Heart right ventricle (tissue), 16 donors: ENCODE measurements at regions not wholly inside any gene's neighbourhood (a gene's known extent, or its start where the extent isn't known, plus 50 kb on each side); places are given as distances from the start of the nearest gene placed in this dataset.

Experiments
- ATAC-seq, 8 donors: fragments of 200-7000 bp; cut with Tn5 transposase; one replicate each; pipeline ENCODE4 v1.9.1; 2020; ENCODE audit warnings: mild to moderate bottlenecking in 8 of 8, moderate library complexity in 8 of 8, moderate number of reproducible peaks in 1 of 8
- DNase-seq, 2 donors: peaks; one replicate each; pipeline ENCODE4 v3.0.0-alpha.2; 2020
- H3K27ac ChIP-seq, 10 donors: fragments of 200-600 bp; sonication (generic) in 2 of 10; one replicate each; pipeline versions ENCODE4 v1.5.0 to v1.8.0; 2020 to 2022; ENCODE audit warnings: mild to moderate bottlenecking in 3 of 10
- H3K27me3 ChIP-seq, 7 donors: fragments of 200-600 bp; one replicate each; pipeline ENCODE4 v1.8.0; 2021 to 2022; ENCODE audit warnings: mild to moderate bottlenecking in 2 of 7
- H3K36me3 ChIP-seq, 9 donors: fragments of 200-600 bp; sonication (generic) in 1 of 9; one replicate each; pipeline versions ENCODE4 v1.5.0 to v1.8.0; 2020 to 2022; ENCODE audit warnings: mild to moderate bottlenecking in 2 of 9
- H3K4me1 ChIP-seq, 9 donors: fragments of 200-600 bp; sonication (generic) in 1 of 9; one replicate each; pipeline versions ENCODE4 v1.5.0 to v1.8.0; 2020 to 2022; ENCODE audit warnings: mild to moderate bottlenecking in 4 of 9
- H3K4me3 ChIP-seq, 10 donors: fragments of 200-600 bp; sonication (generic) in 2 of 10; one replicate each; pipeline versions ENCODE4 v1.5.0 to v1.8.0; 2020 to 2022; ENCODE audit warnings: mild to moderate bottlenecking in 7 of 10, moderate library complexity in 2 of 10
- H3K9me3 ChIP-seq, 11 donors: fragments of 200-600 bp in 10 of 11; sonication (generic) in 2 of 11; one replicate each; pipeline versions ENCODE4 v1.5.0 to v1.8.0; 2013 to 2022; ENCODE audit warnings: mild to moderate bottlenecking in 2 of 11, control low read depth in 1 of 11, moderate library complexity in 1 of 11
- CTCF ChIP-seq, 9 donors: fragments of 200-600 bp; sonication (generic) in 2 of 9; IDR thresholded peaks; one replicate each; pipeline versions ENCODE4 v1.5.0 to v1.8.0; 2021 to 2022; ENCODE audit warnings: antibody characterized with exemption in 9 of 9, mild to moderate bottlenecking in 5 of 9, moderate library complexity in 1 of 9
- WGBS, 2 donors: extraction: QIAGEN DNeasy Blood & Tissue Kit; methylation state at CpG; one replicate each; pipeline ENCODE4 v1.1.7; 2013; ENCODE audit warnings: inconsistent platforms in 1 of 2; 5-methylcytosine and 5-hydroxymethylcytosine counted together
- intact Hi-C, 10 donors: fragments of 100-400 bp; cut with DNase I; formaldehyde crosslinking; loops; one replicate each; pipeline versions ENCODE4 v1.11.1 to v1.14.2; 2022
- donor health status: Arrhythmogenic right ventricular cardiomyopathy.
- donor health status: ischemic (EF 13 %, LVEDD 7.1; RV severe dilation, severe dysfunction).
- donor health status: healthy with polysubstance abuse.
- donor health status: DM: no; HTN: yes; CAD: no.
- donor health status: DM: no; HTN: no; CAD: no.
- donor health status: ischemic (EF 25% LVEDD 6.9; RV normal size, moderate dysfunction).
- donor health status: ischemic (EF 25% LVEDD 5.7; RV mildly dilated, moderate dysfunction).
- donor health status: healthy.
- donor health status: DM: yes; HTN: yes; CAD: no.
- donor health status: Ischemic cardiomyopathy.
- donor health status: ischemic (EF 35%, LVEDD 5.7; RV mildly dilated, moderate dysfunction).
- donor health status: nonischemic (EF 11% LVEDD 7.7; RV severe dilation, severe dysfunction).
- donor health status: DM: yes; HTN: yes; CAD: no.
- donor health status: PGD.
- donor health status: ischemic (EF 29% LVEDD 5.4; RV normal size, mild dysfunction).
- donor health status: nonischemic (EF 23%, LVEDD 6.1; RV moderate dilation, normal function).

DNA sequence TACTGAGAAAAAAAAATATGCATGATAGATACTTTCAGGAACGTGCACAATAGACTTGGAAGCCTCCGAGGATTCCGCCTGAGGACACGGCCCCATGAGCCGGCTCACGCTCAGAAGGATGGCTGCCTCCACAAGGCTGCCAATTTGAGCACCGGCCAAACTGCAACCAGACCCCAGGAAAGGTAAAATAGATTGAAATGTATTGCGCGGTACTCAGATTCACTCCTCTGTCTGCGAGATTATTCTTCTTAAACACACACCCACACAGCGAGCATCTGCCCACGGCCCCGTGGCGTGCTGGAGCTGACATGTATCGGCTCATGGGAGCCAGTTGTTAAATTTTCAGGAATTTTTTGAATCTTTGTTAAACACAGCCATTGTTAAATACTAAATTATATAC is 653.2 kb upstream of the MKI67 start:
- Histone ChIP-seq H3K27ac (no peak overlapping the region), H3K4me3 (no peak overlapping the region), H3K4me1 (no peaks in the 10 kb centered on the region), H3K27me3 (peaks cover 0 to 16% (median 0%) of the 10 kb centered on the region in 7 donors), H3K36me3 (no peaks in the 10 kb centered on the region), H3K9me3 (no peaks in the 10 kb centered on the region)
- intact Hi-C loops = no loop called here
- no peak for TF ChIP-seq CTCF (IDR thresholded peaks at IDR 0.05)
- WGBS, 2 donors = 90 to 93% methylated on average over 15 of the region's 15 CpGs
- DNase-seq (no peak), ATAC-seq (no peak)

DNA sequence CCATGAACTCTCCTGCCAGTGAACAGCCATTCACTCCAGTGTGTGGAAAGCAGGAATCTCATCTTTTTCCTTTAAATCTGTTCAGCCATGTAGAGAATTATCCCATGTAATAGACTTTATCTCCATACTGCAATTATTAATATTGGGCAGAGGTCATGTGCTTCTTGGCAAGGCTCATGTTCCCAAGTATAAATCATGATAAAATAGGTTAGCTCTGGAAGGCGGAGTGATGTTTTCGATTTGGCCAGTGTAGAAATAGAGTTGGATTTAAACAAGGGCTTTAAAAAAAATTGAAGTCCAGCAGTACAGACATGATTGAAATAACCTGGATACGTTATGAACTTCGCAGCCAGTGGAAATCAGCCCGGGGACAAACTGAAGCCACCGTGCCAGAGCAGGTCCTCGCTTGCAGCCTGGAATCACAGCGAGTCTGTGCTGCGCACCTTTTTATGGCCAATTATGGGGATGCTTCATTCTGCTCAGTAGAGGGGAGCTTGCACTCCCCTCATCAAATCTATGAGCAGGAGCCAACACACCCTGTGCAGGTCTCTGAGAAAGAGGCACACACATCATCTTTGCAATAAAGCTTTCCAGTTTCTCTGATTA is 654.0 kb upstream of the MKI67 start:
- Histone ChIP-seq H3K4me1 (no peaks in the 10 kb centered on the region), H3K9me3 (no peaks in the 10 kb centered on the region), H3K27ac (no peak overlapping the region), H3K4me3 (no peak overlapping the region), H3K36me3 (no peaks in the 10 kb centered on the region), H3K27me3 (peaks cover 0 to 16% (median 0%) of the 10 kb centered on the region in 7 donors)
- no peak for ATAC-seq
- 83 to 87% methylated on average over 9 of the region's 9 CpGs for WGBS, 2 donors
- TF ChIP-seq CTCF (IDR thresholded peaks at IDR 0.05) = no peak
- intact Hi-C loops = no loop called here
- no peak for DNase-seq

DNA sequence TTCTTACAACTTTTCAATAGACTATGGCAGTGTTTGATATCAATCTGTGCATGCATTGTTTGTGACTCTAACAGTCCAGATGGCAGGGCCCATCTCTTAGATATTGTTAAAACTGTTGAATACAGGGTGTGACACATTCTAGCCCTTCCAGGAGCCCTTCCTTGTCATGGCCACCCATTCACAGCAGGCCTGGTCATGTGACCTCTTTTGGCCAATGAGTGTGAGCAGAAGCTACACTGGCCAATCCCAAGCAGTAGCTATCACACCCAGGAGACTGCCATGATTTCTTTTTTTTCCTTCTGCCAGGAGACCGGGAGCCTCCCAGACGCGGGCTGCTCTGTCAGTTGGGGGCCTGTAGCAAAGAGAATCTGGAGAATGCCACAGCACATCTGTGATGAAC is 655.4 kb upstream of the MKI67 start:
- no peak for TF ChIP-seq CTCF (IDR thresholded peaks at IDR 0.05)
- Histone ChIP-seq H3K4me1 (no peaks in the 10 kb centered on the region), H3K9me3 (no peaks in the 10 kb centered on the region), H3K27me3 (peaks cover 0 to 12% (median 0%) of the 10 kb centered on the region in 7 donors), H3K36me3 (no peaks in the 10 kb centered on the region), H3K4me3 (no peak overlapping the region), H3K27ac (no peak overlapping the region)
- intact Hi-C loops = no loop called here
- 58 to 79% methylated on average over 3 of the region's 3 CpGs for WGBS, 2 donors
- DNase-seq (no peak), ATAC-seq (no peak)

GRCh38 chr10:128784444-128784843 is 658.2 kb upstream of the MKI67 start:
- 79 to 85% methylated on average over 2 of the region's 2 CpGs for WGBS, 2 donors
- no peak for DNase-seq
- H3K9me3 ChIP-seq = no peaks in the 10 kb centered on the region

More at GRCh38 chr10:128784444-128784843, 658.2 kb upstream of the MKI67 start:
- ATAC-seq = no peak
- Histone ChIP-seq H3K27me3 (peaks cover 0 to 11% (median 0%) of the 10 kb centered on the region in 7 donors), H3K4me3 (no peak overlapping the region), H3K27ac (no peak overlapping the region), H3K4me1 (no peaks in the 10 kb centered on the region), H3K36me3 (no peaks in the 10 kb centered on the region)
- intact Hi-C loops = no loop called here
- no peak for TF ChIP-seq CTCF (IDR thresholded peaks at IDR 0.05)
